ENCODE measurements at regions not wholly inside any gene's neighbourhood (a gene's known extent, or its start where the extent isn't known, plus 50 kb on each side); places are given as distances from the start of the nearest gene placed in this dataset.

- H3K4me3 ChIP-seq (replicated peaks in 1 of 3; ENCODE audit: insufficient read depth in 1 of 3, low read depth in 1 of 3, low read length in 3 of 3): no peak overlapping the region
- H2AFZ ChIP-seq (ENCODE audit: low read depth, low read length): no peak overlapping the region
- no TSS peak for BruUV-seq (replicated peaks)
- no peaks in the 10 kb centered on the region for H4K20me1 ChIP-seq (replicated peaks; ENCODE audit: control insufficient read depth, extremely low read depth, insufficient read depth, low read length)
- H3K9me3 ChIP-seq (replicated peaks; ENCODE audit: control insufficient read depth, insufficient read depth, low read length): no peaks in the 10 kb centered on the region
- CTCF ChIA-PET: no interaction called here
- H3K9me1 ChIP-seq (replicated peaks; ENCODE audit: control insufficient read depth, extremely low read depth, insufficient read depth, low read length): no peaks in the 10 kb centered on the region
- dilution Hi-C loops (cut with MboI; ENCODE audit: extremely low pct_ligation_motif_present, low sequenced_read_pairs) (no loop called here), intact Hi-C loops (cut with micrococcal nuclease) (no loop called here)
- H3K36me3 ChIP-seq (ENCODE audit: control insufficient read depth in 2 of 2, extremely low read depth in 1 of 2, insufficient read depth in 2 of 2, low read length in 2 of 2): no peaks in the 10 kb centered on the region
- peaks cover 6% of the 10 kb centered on the region for H3K4me1 ChIP-seq (ENCODE audit: control insufficient read depth, extremely low read depth, insufficient read depth, low read length)
- H3K9ac ChIP-seq (replicated peaks; ENCODE audit: extremely low read depth, insufficient read depth, low read length): no peak overlapping the region
- TF ChIP-seq GATA2 (IDR thresholded peaks at IDR 0.05; ENCODE audit: insufficient read depth, insufficient read length, low read depth, low read length): no peak
- TF ChIP-seq POLR2AphosphoS5 (IDR thresholded peaks at IDR 0.05; ENCODE audit: insufficient read depth, low read depth, low read length): no peak
- no peak for TF ChIP-seq JUN (IDR thresholded peaks at IDR 0.05; ENCODE audit: borderline replicate concordance, insufficient read depth, insufficient read length, low read depth)
- TF ChIP-seq EZH2 (IDR thresholded peaks at IDR 0.05; ENCODE audit: borderline replicate concordance, low read depth, low read length, severe bottlenecking): no peak
- no peak for TF ChIP-seq MYC (IDR thresholded peaks at IDR 0.05; ENCODE audit: low read depth, low read length)
- TF ChIP-seq, protein P1, sequence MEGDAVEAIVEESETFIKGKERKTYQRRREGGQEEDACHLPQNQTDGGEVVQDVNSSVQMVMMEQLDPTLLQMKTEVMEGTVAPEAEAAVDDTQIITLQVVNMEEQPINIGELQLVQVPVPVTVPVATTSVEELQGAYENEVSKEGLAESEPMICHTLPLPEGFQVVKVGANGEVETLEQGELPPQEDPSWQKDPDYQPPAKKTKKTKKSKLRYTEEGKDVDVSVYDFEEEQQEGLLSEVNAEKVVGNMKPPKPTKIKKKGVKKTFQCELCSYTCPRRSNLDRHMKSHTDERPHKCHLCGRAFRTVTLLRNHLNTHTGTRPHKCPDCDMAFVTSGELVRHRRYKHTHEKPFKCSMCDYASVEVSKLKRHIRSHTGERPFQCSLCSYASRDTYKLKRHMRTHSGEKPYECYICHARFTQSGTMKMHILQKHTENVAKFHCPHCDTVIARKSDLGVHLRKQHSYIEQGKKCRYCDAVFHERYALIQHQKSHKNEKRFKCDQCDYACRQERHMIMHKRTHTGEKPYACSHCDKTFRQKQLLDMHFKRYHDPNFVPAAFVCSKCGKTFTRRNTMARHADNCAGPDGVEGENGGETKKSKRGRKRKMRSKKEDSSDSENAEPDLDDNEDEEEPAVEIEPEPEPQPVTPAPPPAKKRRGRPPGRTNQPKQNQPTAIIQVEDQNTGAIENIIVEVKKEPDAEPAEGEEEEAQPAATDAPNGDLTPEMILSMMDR (IDR thresholded peaks at IDR 0.05; ENCODE audit: extremely low read depth in 1 of 2, insufficient read depth in 1 of 2, low read depth in 1 of 2, low read length in 2 of 2): no peak
- no peak for TF ChIP-seq FOS (IDR thresholded peaks at IDR 0.05; ENCODE audit: borderline replicate concordance, insufficient read depth, low read length)
- no peak for TF ChIP-seq MAX (IDR thresholded peaks at IDR 0.05; ENCODE audit: insufficient read depth, insufficient read length)
- TF ChIP-seq POLR2A (IDR thresholded peaks at IDR 0.05; ENCODE audit: low read depth, low read length): no peak
- no peak for FAIRE-seq
- no peaks in the 10 kb centered on the region for H3K27me3 ChIP-seq (ENCODE audit: control insufficient read depth in 2 of 2, insufficient read depth in 2 of 2, low read length in 2 of 2)
- no peaks in the 10 kb centered on the region for H3K79me2 ChIP-seq (ENCODE audit: control insufficient read depth, insufficient read depth, low read length)
- H3K4me2 ChIP-seq (ENCODE audit: insufficient read depth, low read length): no peak overlapping the region
- H3K27ac ChIP-seq (ENCODE audit: insufficient read depth, low read depth, low read length): no peak overlapping the region
- POLR2A ChIA-PET: no interaction called here
- no peak for DNase-seq (ENCODE audit: low read depth, low spot score)
Measured at GRCh38 chr4:79657379-79657778, 249.4 kb upstream of the GK2 start.
